ENCODE measurements at regions not wholly inside any gene's neighbourhood (a gene's known extent, or its start where the extent isn't known, plus 50 kb on each side); places are given as distances from the start of the nearest gene placed in this dataset.

- DNase-seq (ENCODE audit: low read depth in 2 of 2): no peak
These were observed 590.3 kb downstream of the BUD13 start for GRCh38 chr11:116182356-116182966.

- no peak for DNase-seq (ENCODE audit: low read depth in 2 of 2)
These were observed 591.8 kb downstream of the BUD13 start for GRCh38 chr11:116180806-116181600.

- no peak for DNase-seq (ENCODE audit: low read depth in 2 of 2)
These were observed 593.4 kb downstream of the BUD13 start for GRCh38 chr11:116179401-116179800.

- no peak for DNase-seq (ENCODE audit: low read depth in 2 of 2)
These were observed 595.1 kb downstream of the BUD13 start for GRCh38 chr11:116177521-116178210.

GRCh38 chr11:116176484-116177005 is 596.2 kb downstream of the BUD13 start:
- DNase-seq (ENCODE audit: low read depth in 2 of 2): no peak

- DNase-seq (ENCODE audit: low read depth in 2 of 2): no peak
These were observed 597.1 kb downstream of the BUD13 start for GRCh38 chr11:116175707-116176106.

- no peak for DNase-seq (ENCODE audit: low read depth in 2 of 2)
These were observed 598.6 kb downstream of the BUD13 start for GRCh38 chr11:116173941-116174911.

GRCh38 chr11:116173506-116173905 is 599.3 kb downstream of the BUD13 start:
- DNase-seq (ENCODE audit: low read depth in 2 of 2): no peak

GRCh38 chr11:116172851-116173250 is 599.9 kb downstream of the BUD13 start:
- no peak for DNase-seq (ENCODE audit: low read depth in 2 of 2)

- DNase-seq (ENCODE audit: low read depth in 2 of 2): no peak
These were observed 600.6 kb downstream of the BUD13 start for GRCh38 chr11:116172156-116172555.

GRCh38 chr11:116171271-116172140 is 601.3 kb downstream of the BUD13 start:
- DNase-seq (ENCODE audit: low read depth in 2 of 2): no peak

- no peak for DNase-seq (ENCODE audit: low read depth in 2 of 2)
These were observed 602.2 kb downstream of the BUD13 start for GRCh38 chr11:116170526-116171120.

- DNase-seq (ENCODE audit: low read depth in 2 of 2): no peak
These were observed 603.0 kb downstream of the BUD13 start for GRCh38 chr11:116169776-116170175.

- no peak for DNase-seq (ENCODE audit: low read depth in 2 of 2)
These were observed 604.4 kb downstream of the BUD13 start for GRCh38 chr11:116168459-116168787.

GRCh38 chr11:116167706-116168458 is 604.9 kb downstream of the BUD13 start:
- DNase-seq (ENCODE audit: low read depth in 2 of 2): no peak

GRCh38 chr11:116166573-116167465 is 606.0 kb downstream of the BUD13 start:
- no peak for DNase-seq (ENCODE audit: low read depth in 2 of 2)

- DNase-seq (ENCODE audit: low read depth in 2 of 2): no peak
These were observed 607.9 kb downstream of the BUD13 start for GRCh38 chr11:116164843-116165242.

GRCh38 chr11:116162886-116163230 is 609.9 kb downstream of the BUD13 start:
- DNase-seq (ENCODE audit: low read depth in 2 of 2): no peak

All from stimulated activated CD4-positive, alpha-beta T cell treated with anti-CD3 and anti-CD28 coated beads, Interleukin-1b, Interleukin-23, amount 100 ng/mL, for 4 hours (primary cell).